Keratinocyte (primary cell): ENCODE measurements at regions not wholly inside any gene's neighbourhood (a gene's known extent, or its start where the extent isn't known, plus 50 kb on each side); places are given as distances from the start of the nearest gene placed in this dataset.

Experiments
- EZH2 ChIP-seq: IDR thresholded peaks from one replicate; pipeline ENCODE4 v1.6.1; 2012; ENCODE audit warnings: inconsistent platforms, mild to moderate bottlenecking, low read length, moderate library complexity
- TF ChIP-seq, protein P1 (sequence below), 3 experiments: IDR thresholded peaks in 1 of 3; conservative IDR thresholded peaks in 1 of 3; optimal IDR thresholded peaks in 1 of 3; 2 replicates in 2 of 3; 3 replicates in 1 of 3; pipeline versions ENCODE3 to v1.5.1; 2011; ENCODE audit warnings: low read length in 3 of 3, mild to moderate bottlenecking in 3 of 3, moderate library complexity in 2 of 3, control low read depth in 1 of 3, inconsistent platforms in 1 of 3; ENCODE audit not compliant: insufficient read depth in 2 of 3; ENCODE audit errors: extremely low read depth in 1 of 3

DNA sequence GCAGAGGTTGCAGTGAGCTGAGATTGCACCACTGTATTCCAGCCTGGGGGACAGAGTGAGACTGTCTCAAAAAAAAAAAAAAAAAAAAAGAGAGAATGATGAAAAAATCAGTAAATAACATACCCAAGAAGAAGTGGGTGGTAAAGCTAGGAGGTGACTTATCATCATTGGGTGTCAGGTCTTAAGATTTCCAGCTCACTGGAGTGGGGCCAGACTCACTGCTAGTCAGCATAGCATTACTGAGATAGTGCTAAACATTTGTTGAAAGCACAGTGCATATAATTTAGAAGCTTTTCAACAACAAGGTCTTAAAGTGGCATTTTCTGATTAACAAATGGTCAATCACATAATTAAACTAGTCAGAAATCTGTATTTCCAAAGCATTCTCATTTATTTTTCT, 221.8 kb upstream of the GYPA start:
- TF ChIP-seq, protein P1, sequence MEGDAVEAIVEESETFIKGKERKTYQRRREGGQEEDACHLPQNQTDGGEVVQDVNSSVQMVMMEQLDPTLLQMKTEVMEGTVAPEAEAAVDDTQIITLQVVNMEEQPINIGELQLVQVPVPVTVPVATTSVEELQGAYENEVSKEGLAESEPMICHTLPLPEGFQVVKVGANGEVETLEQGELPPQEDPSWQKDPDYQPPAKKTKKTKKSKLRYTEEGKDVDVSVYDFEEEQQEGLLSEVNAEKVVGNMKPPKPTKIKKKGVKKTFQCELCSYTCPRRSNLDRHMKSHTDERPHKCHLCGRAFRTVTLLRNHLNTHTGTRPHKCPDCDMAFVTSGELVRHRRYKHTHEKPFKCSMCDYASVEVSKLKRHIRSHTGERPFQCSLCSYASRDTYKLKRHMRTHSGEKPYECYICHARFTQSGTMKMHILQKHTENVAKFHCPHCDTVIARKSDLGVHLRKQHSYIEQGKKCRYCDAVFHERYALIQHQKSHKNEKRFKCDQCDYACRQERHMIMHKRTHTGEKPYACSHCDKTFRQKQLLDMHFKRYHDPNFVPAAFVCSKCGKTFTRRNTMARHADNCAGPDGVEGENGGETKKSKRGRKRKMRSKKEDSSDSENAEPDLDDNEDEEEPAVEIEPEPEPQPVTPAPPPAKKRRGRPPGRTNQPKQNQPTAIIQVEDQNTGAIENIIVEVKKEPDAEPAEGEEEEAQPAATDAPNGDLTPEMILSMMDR (optimal IDR thresholded peaks at IDR 0.05 in 1 of 3, IDR thresholded peaks at IDR 0.05 in 1 of 3, conservative IDR thresholded peaks at IDR 0.05 in 1 of 3; ENCODE audit: extremely low read depth in 1 of 3, insufficient read depth in 2 of 3, low read length in 3 of 3): no peak
- no peak for TF ChIP-seq EZH2
